ENCODE measurements at regions not wholly inside any gene's neighbourhood (a gene's known extent, or its start where the extent isn't known, plus 50 kb on each side); places are given as distances from the start of the nearest gene placed in this dataset.
A peak's percentile ranks its signal among the peaks of the same experiment; 100 is the strongest.

- ChIA-PET POLR2A (ENCODE audit: partially characterized antibody) (no interaction called here), CTCF (ENCODE audit: partially characterized antibody) (no interaction called here)
- Mint-ChIP-seq H3K27ac (no peak overlapping the region), H3K27me3 (peaks cover 0 to 6% of the 10 kb centered on the region in 2 donors), H3K36me3 (no peaks in the 10 kb centered on the region), H3K9me3 (peaks cover 0 to 19% (median 11%) of the 10 kb centered on the region in 8 donors), H3K4me1 (no peaks in the 10 kb centered on the region), H3K4me3 (no peak overlapping the region)
- Histone ChIP-seq H3K4me3 (ENCODE audit: low read length in 2 of 2) (no peak overlapping the region), H3K4me1 (ENCODE audit: insufficient read depth, low read length) (no peaks in the 10 kb centered on the region), H3K36me3 (ENCODE audit: insufficient read depth, low read length) (no peaks in the 10 kb centered on the region), H3K9me3 (ENCODE audit: control insufficient read depth in 1 of 2, low read length in 2 of 2) (no peaks in the 10 kb centered on the region), H3K27ac (ENCODE audit: low read depth, low read length) (no peak overlapping the region), H3K27me3 (ENCODE audit: insufficient read depth, low read length) (no peaks in the 10 kb centered on the region)
- intact Hi-C loops (cut with micrococcal nuclease) = no loop called here
- no peak for DNase-seq
Observed at GRCh38 chr10:128300290-128300824, 174.1 kb upstream of the MKI67 start.

GRCh38 chr10:128301051-128301450 lies 174.8 kb upstream of the MKI67 start:
- Mint-ChIP-seq H3K27me3 (peaks cover 0 to 2% of the 10 kb centered on the region in 2 donors), H3K4me1 (no peaks in the 10 kb centered on the region), H3K4me3 (no peak overlapping the region), H3K36me3 (no peaks in the 10 kb centered on the region), H3K27ac (no peak overlapping the region), H3K9me3 (peaks cover 0 to 19% (median 11%) of the 10 kb centered on the region in 8 donors)
- POLR2A ChIA-PET (ENCODE audit: partially characterized antibody) = no interaction called here
- Histone ChIP-seq H3K27me3 (ENCODE audit: insufficient read depth, low read length) (no peaks in the 10 kb centered on the region), H3K9me3 (ENCODE audit: control insufficient read depth in 1 of 2, low read length in 2 of 2) (no peaks in the 10 kb centered on the region), H3K4me3 (ENCODE audit: low read length in 2 of 2) (no peak overlapping the region), H3K27ac (ENCODE audit: low read depth, low read length) (no peak overlapping the region), H3K36me3 (ENCODE audit: insufficient read depth, low read length) (no peaks in the 10 kb centered on the region), H3K4me1 (ENCODE audit: insufficient read depth, low read length) (no peaks in the 10 kb centered on the region)
- CTCF ChIA-PET (ENCODE audit: partially characterized antibody) = no interaction called here
- intact Hi-C loops (cut with micrococcal nuclease) = no loop called here
- no peak for DNase-seq

- POLR2A ChIA-PET (ENCODE audit: partially characterized antibody) = no interaction called here
- no peak for DNase-seq
- H3K4me1 ChIP-seq (ENCODE audit: insufficient read depth, low read length) = no peaks in the 10 kb centered on the region
- Mint-ChIP-seq H3K27ac (no peak overlapping the region), H3K9me3 (peaks cover 0 to 19% (median 11%) of the 10 kb centered on the region in 8 donors), H3K27me3 (no peaks in the 10 kb centered on the region), H3K4me3 (peak overlapping the region in 1 of 8 donors; percentile 26), H3K36me3 (no peaks in the 10 kb centered on the region), H3K4me1 (no peaks in the 10 kb centered on the region)
- CTCF ChIA-PET (ENCODE audit: partially characterized antibody) = no interaction called here
- no peaks in the 10 kb centered on the region for H3K27me3 ChIP-seq (ENCODE audit: insufficient read depth, low read length)
- no peak overlapping the region for H3K4me3 ChIP-seq (ENCODE audit: low read length in 2 of 2)
- H3K27ac ChIP-seq (ENCODE audit: low read depth, low read length) = no peak overlapping the region
- no peaks in the 10 kb centered on the region for H3K36me3 ChIP-seq (ENCODE audit: insufficient read depth, low read length)
- intact Hi-C loops (cut with micrococcal nuclease) = no loop called here
- no peaks in the 10 kb centered on the region for H3K9me3 ChIP-seq (ENCODE audit: control insufficient read depth in 1 of 2, low read length in 2 of 2)
Observed at GRCh38 chr10:128302808-128303207, 176.6 kb upstream of the MKI67 start.

- CTCF ChIA-PET (ENCODE audit: partially characterized antibody) = no interaction called here
Observed at GRCh38 chr10:128304271-128304670, 178.0 kb upstream of the MKI67 start.

GRCh38 chr10:128305601-128306345 lies 179.6 kb upstream of the MKI67 start:
- H3K4me3 Mint-ChIP-seq = no peak overlapping the region
- intact Hi-C loops (cut with micrococcal nuclease) = no loop called here
- H3K36me3 Mint-ChIP-seq = no peaks in the 10 kb centered on the region
- Histone ChIP-seq H3K36me3 (ENCODE audit: insufficient read depth, low read length) (no peaks in the 10 kb centered on the region), H3K27me3 (ENCODE audit: insufficient read depth, low read length) (no peaks in the 10 kb centered on the region), H3K4me1 (ENCODE audit: insufficient read depth, low read length) (no peaks in the 10 kb centered on the region), H3K4me3 (ENCODE audit: low read length in 2 of 2) (no peak overlapping the region), H3K27ac (ENCODE audit: low read depth, low read length) (no peak overlapping the region), H3K9me3 (ENCODE audit: control insufficient read depth in 1 of 2, low read length in 2 of 2) (no peaks in the 10 kb centered on the region)
- no peaks in the 10 kb centered on the region for H3K4me1 Mint-ChIP-seq
- no peak for DNase-seq
- H3K9me3 Mint-ChIP-seq = peaks cover 0 to 18% (median 11%) of the 10 kb centered on the region in 8 donors
- ChIA-PET POLR2A (ENCODE audit: partially characterized antibody) (no interaction called here), CTCF (ENCODE audit: partially characterized antibody) (no interaction called here)
- no peak overlapping the region for H3K27ac Mint-ChIP-seq
- H3K27me3 Mint-ChIP-seq = no peaks in the 10 kb centered on the region

More at GRCh38 chr10:128304271-128304670, 178.0 kb upstream of the MKI67 start:
- Histone ChIP-seq H3K4me3 (ENCODE audit: low read length in 2 of 2) (no peak overlapping the region), H3K9me3 (ENCODE audit: control insufficient read depth in 1 of 2, low read length in 2 of 2) (no peaks in the 10 kb centered on the region), H3K36me3 (ENCODE audit: insufficient read depth, low read length) (no peaks in the 10 kb centered on the region), H3K4me1 (ENCODE audit: insufficient read depth, low read length) (no peaks in the 10 kb centered on the region), H3K27ac (ENCODE audit: low read depth, low read length) (no peak overlapping the region), H3K27me3 (ENCODE audit: insufficient read depth, low read length) (no peaks in the 10 kb centered on the region)
- intact Hi-C loops (cut with micrococcal nuclease) = no loop called here
- no peaks in the 10 kb centered on the region for H3K27me3 Mint-ChIP-seq
- no peak overlapping the region for H3K27ac Mint-ChIP-seq
- no peak overlapping the region for H3K4me3 Mint-ChIP-seq
- H3K4me1 Mint-ChIP-seq = no peaks in the 10 kb centered on the region
- H3K36me3 Mint-ChIP-seq = no peaks in the 10 kb centered on the region
- H3K9me3 Mint-ChIP-seq = peaks cover 0 to 19% (median 11%) of the 10 kb centered on the region in 8 donors
- DNase-seq = no peak
- POLR2A ChIA-PET (ENCODE audit: partially characterized antibody) = no interaction called here

- H3K27me3 ChIP-seq (ENCODE audit: insufficient read depth, low read length) = no peaks in the 10 kb centered on the region
- H3K4me3 Mint-ChIP-seq = no peak overlapping the region
- no peak overlapping the region for H3K4me3 ChIP-seq (ENCODE audit: low read length in 2 of 2)
- H3K4me1 ChIP-seq (ENCODE audit: insufficient read depth, low read length) = no peaks in the 10 kb centered on the region
- ChIA-PET CTCF (ENCODE audit: partially characterized antibody) (no interaction called here), POLR2A (ENCODE audit: partially characterized antibody) (no interaction called here)
- H3K36me3 ChIP-seq (ENCODE audit: insufficient read depth, low read length) = no peaks in the 10 kb centered on the region
- intact Hi-C loops (cut with micrococcal nuclease) = no loop called here
- H3K27ac Mint-ChIP-seq = no peak overlapping the region
- H3K9me3 ChIP-seq (ENCODE audit: control insufficient read depth in 1 of 2, low read length in 2 of 2) = no peaks in the 10 kb centered on the region
- no peak overlapping the region for H3K27ac ChIP-seq (ENCODE audit: low read depth, low read length)
- no peak for DNase-seq
- peaks cover 0 to 11% (median 7%) of the 10 kb centered on the region in 8 donors for H3K9me3 Mint-ChIP-seq
- H3K4me1 Mint-ChIP-seq = no peaks in the 10 kb centered on the region
- no peaks in the 10 kb centered on the region for H3K27me3 Mint-ChIP-seq
- H3K36me3 Mint-ChIP-seq = no peaks in the 10 kb centered on the region
Observed at GRCh38 chr10:128306535-128306934, 180.3 kb upstream of the MKI67 start.

GRCh38 chr10:128306966-128307365 lies 180.7 kb upstream of the MKI67 start:
- Mint-ChIP-seq H3K4me3 (no peak overlapping the region), H3K36me3 (no peaks in the 10 kb centered on the region), H3K27me3 (no peaks in the 10 kb centered on the region), H3K9me3 (peaks cover 0 to 8% (median 5%) of the 10 kb centered on the region in 8 donors), H3K27ac (no peak overlapping the region), H3K4me1 (no peaks in the 10 kb centered on the region)
- Histone ChIP-seq H3K27me3 (ENCODE audit: insufficient read depth, low read length) (no peaks in the 10 kb centered on the region), H3K9me3 (ENCODE audit: control insufficient read depth in 1 of 2, low read length in 2 of 2) (no peaks in the 10 kb centered on the region), H3K4me1 (ENCODE audit: insufficient read depth, low read length) (no peaks in the 10 kb centered on the region), H3K36me3 (ENCODE audit: insufficient read depth, low read length) (no peaks in the 10 kb centered on the region), H3K27ac (ENCODE audit: low read depth, low read length) (no peak overlapping the region), H3K4me3 (ENCODE audit: low read length in 2 of 2) (no peak overlapping the region)
- POLR2A ChIA-PET (ENCODE audit: partially characterized antibody) = no interaction called here
- CTCF ChIA-PET (ENCODE audit: partially characterized antibody) = no interaction called here
- no peak for DNase-seq
- intact Hi-C loops (cut with micrococcal nuclease) = no loop called here

Measured in CD4-positive, alpha-beta memory T cell (primary cell).